ENCODE measurements at regions not wholly inside any gene's neighbourhood (a gene's known extent, or its start where the extent isn't known, plus 50 kb on each side); places are given as distances from the start of the nearest gene placed in this dataset.

GRCh38 chr2:12579018-12579417, 137.7 kb upstream of the TRIB2 start:
- Mint-ChIP-seq H3K9me3 (no peaks in the 10 kb centered on the region), H3K4me1 (ENCODE audit: low read depth) (no peaks in the 10 kb centered on the region), H3K36me3 (no peaks in the 10 kb centered on the region), H3K27me3 (no peaks in the 10 kb centered on the region), H3K4me3 (no peak overlapping the region), H3K27ac (no peak overlapping the region)
- intact Hi-C loops (cut with micrococcal nuclease): no loop called here
- ChIA-PET POLR2A (no interaction called here), CTCF (interaction anchor here (0.6 kb wide), 1 partner anchor 14 kb away, joined by 3 read pairs; no protein-coding TSS in a partner anchor)
- no peak for DNase-seq

GRCh38 chr2:12584338-12584737, 132.4 kb upstream of the TRIB2 start:
- intact Hi-C loops (cut with micrococcal nuclease): no loop called here
- H3K4me3 Mint-ChIP-seq: no peak overlapping the region
- H3K9me3 Mint-ChIP-seq: no peaks in the 10 kb centered on the region
- H3K4me1 Mint-ChIP-seq (ENCODE audit: low read depth): peaks cover 16% of the 10 kb centered on the region
- ChIA-PET POLR2A (no interaction called here), CTCF (no interaction called here)
- no peaks in the 10 kb centered on the region for H3K36me3 Mint-ChIP-seq
- no peaks in the 10 kb centered on the region for H3K27me3 Mint-ChIP-seq
- no peak for DNase-seq
- H3K27ac Mint-ChIP-seq: no peak overlapping the region

- Mint-ChIP-seq H3K4me3 (no peak overlapping the region), H3K36me3 (no peaks in the 10 kb centered on the region), H3K27ac (no peak overlapping the region), H3K9me3 (no peaks in the 10 kb centered on the region), H3K4me1 (ENCODE audit: low read depth) (peaks cover 22% of the 10 kb centered on the region), H3K27me3 (no peaks in the 10 kb centered on the region)
- DNase-seq: no peak
- intact Hi-C loops (cut with micrococcal nuclease): no loop called here
- CTCF ChIA-PET: interaction anchor here (0.9 to 1.0 kb wide), 2 partner anchors 129 to 345 kb away, joined by 3 read pairs; no protein-coding TSS in a partner anchor
- POLR2A ChIA-PET: interaction anchor here (0.5 kb wide), 1 partner anchor 38 kb away, joined by 3 read pairs; no protein-coding TSS in a partner anchor
Observed at GRCh38 chr2:12585784-12586183, 131.0 kb upstream of the TRIB2 start.

GRCh38 chr2:12587228-12587627, 129.5 kb upstream of the TRIB2 start:
- no peak for DNase-seq
- CTCF ChIA-PET: no interaction called here
- intact Hi-C loops (cut with micrococcal nuclease): no loop called here

GRCh38 chr2:12587729-12588522, 128.8 kb upstream of the TRIB2 start:
- Mint-ChIP-seq H3K27ac (no peak overlapping the region), H3K36me3 (no peaks in the 10 kb centered on the region), H3K4me3 (no peak overlapping the region), H3K27me3 (no peaks in the 10 kb centered on the region), H3K9me3 (no peaks in the 10 kb centered on the region), H3K4me1 (ENCODE audit: low read depth) (peaks cover 22% of the 10 kb centered on the region)
- ChIA-PET POLR2A (no interaction called here), CTCF (no interaction called here)
- intact Hi-C loops (cut with micrococcal nuclease): no loop called here
- DNase-seq: no peak

More at GRCh38 chr2:12587228-12587627, 129.5 kb upstream of the TRIB2 start:
- H3K27ac Mint-ChIP-seq: no peak overlapping the region
- no peak overlapping the region for H3K4me3 Mint-ChIP-seq
- H3K9me3 Mint-ChIP-seq: no peaks in the 10 kb centered on the region
- no peaks in the 10 kb centered on the region for H3K27me3 Mint-ChIP-seq
- no peaks in the 10 kb centered on the region for H3K36me3 Mint-ChIP-seq
- H3K4me1 Mint-ChIP-seq (ENCODE audit: low read depth): peaks cover 22% of the 10 kb centered on the region
- POLR2A ChIA-PET: no interaction called here

- Mint-ChIP-seq H3K4me1 (ENCODE audit: low read depth) (peaks cover 22% of the 10 kb centered on the region), H3K9me3 (no peaks in the 10 kb centered on the region), H3K27me3 (no peaks in the 10 kb centered on the region), H3K36me3 (no peaks in the 10 kb centered on the region), H3K27ac (no peak overlapping the region), H3K4me3 (no peak overlapping the region)
- POLR2A ChIA-PET: no interaction called here
- CTCF ChIA-PET: no interaction called here
- no peak for DNase-seq
- intact Hi-C loops (cut with micrococcal nuclease): no loop called here
Observed at GRCh38 chr2:12588986-12589385, 127.8 kb upstream of the TRIB2 start.

- H3K4me1 Mint-ChIP-seq (ENCODE audit: low read depth): peaks cover 22% of the 10 kb centered on the region
- ChIA-PET POLR2A (no interaction called here), CTCF (no interaction called here)
- no peaks in the 10 kb centered on the region for H3K36me3 Mint-ChIP-seq
- DNase-seq: no peak
- no peaks in the 10 kb centered on the region for H3K9me3 Mint-ChIP-seq
- H3K4me3 Mint-ChIP-seq: no peak overlapping the region
- no peak overlapping the region for H3K27ac Mint-ChIP-seq
- intact Hi-C loops (cut with micrococcal nuclease): no loop called here
- no peaks in the 10 kb centered on the region for H3K27me3 Mint-ChIP-seq
Observed at GRCh38 chr2:12589802-12590320, 126.9 kb upstream of the TRIB2 start.

- H3K27ac Mint-ChIP-seq: no peak overlapping the region
- peaks cover 22% of the 10 kb centered on the region for H3K4me1 Mint-ChIP-seq (ENCODE audit: low read depth)
- no peak overlapping the region for H3K4me3 Mint-ChIP-seq
- intact Hi-C loops (cut with micrococcal nuclease): no loop called here
- H3K36me3 Mint-ChIP-seq: no peaks in the 10 kb centered on the region
- no peak for DNase-seq
- H3K9me3 Mint-ChIP-seq: no peaks in the 10 kb centered on the region
- POLR2A ChIA-PET: no interaction called here
- no peaks in the 10 kb centered on the region for H3K27me3 Mint-ChIP-seq
- CTCF ChIA-PET: no interaction called here
Observed at GRCh38 chr2:12592296-12592695, 124.4 kb upstream of the TRIB2 start.

- CTCF ChIA-PET: no interaction called here
- no peaks in the 10 kb centered on the region for H3K36me3 Mint-ChIP-seq
Observed at GRCh38 chr2:12594590-12594989, 122.1 kb upstream of the TRIB2 start.

GRCh38 chr2:12596771-12597170, 120.0 kb upstream of the TRIB2 start:
- Mint-ChIP-seq H3K9me3 (no peaks in the 10 kb centered on the region), H3K36me3 (no peaks in the 10 kb centered on the region), H3K27ac (no peak overlapping the region), H3K4me1 (ENCODE audit: low read depth) (no peaks in the 10 kb centered on the region), H3K4me3 (no peak overlapping the region), H3K27me3 (no peaks in the 10 kb centered on the region)
- ChIA-PET POLR2A (no interaction called here), CTCF (no interaction called here)
- intact Hi-C loops (cut with micrococcal nuclease): no loop called here
- DNase-seq: no peak

More at GRCh38 chr2:12594590-12594989, 122.1 kb upstream of the TRIB2 start:
- no peak overlapping the region for H3K4me3 Mint-ChIP-seq
- no peak for DNase-seq
- intact Hi-C loops (cut with micrococcal nuclease): no loop called here
- no peaks in the 10 kb centered on the region for H3K9me3 Mint-ChIP-seq
- H3K27ac Mint-ChIP-seq: no peak overlapping the region
- H3K27me3 Mint-ChIP-seq: no peaks in the 10 kb centered on the region
- POLR2A ChIA-PET: no interaction called here
- peaks cover 4% of the 10 kb centered on the region for H3K4me1 Mint-ChIP-seq (ENCODE audit: low read depth)

GRCh38 chr2:12597610-12598009, 119.1 kb upstream of the TRIB2 start:
- intact Hi-C loops (cut with micrococcal nuclease): no loop called here
- POLR2A ChIA-PET: no interaction called here
- CTCF ChIA-PET: interaction anchor here (0.7 kb wide), 1 partner anchor 51 kb away, joined by 3 read pairs; no protein-coding TSS in a partner anchor
- no peaks in the 10 kb centered on the region for H3K9me3 Mint-ChIP-seq
- H3K4me1 Mint-ChIP-seq (ENCODE audit: low read depth): no peaks in the 10 kb centered on the region
- H3K4me3 Mint-ChIP-seq: no peak overlapping the region
- no peaks in the 10 kb centered on the region for H3K36me3 Mint-ChIP-seq
- no peaks in the 10 kb centered on the region for H3K27me3 Mint-ChIP-seq
- H3K27ac Mint-ChIP-seq: no peak overlapping the region
- no peak for DNase-seq

- no peaks in the 10 kb centered on the region for H3K9me3 Mint-ChIP-seq
- POLR2A ChIA-PET: no interaction called here
Observed at GRCh38 chr2:12602661-12603060, 114.1 kb upstream of the TRIB2 start.

GRCh38 chr2:12603781-12604295, 112.9 kb upstream of the TRIB2 start:
- intact Hi-C loops (cut with micrococcal nuclease): no loop called here
- Mint-ChIP-seq H3K36me3 (no peaks in the 10 kb centered on the region), H3K27me3 (no peaks in the 10 kb centered on the region), H3K9me3 (no peaks in the 10 kb centered on the region), H3K27ac (no peak overlapping the region), H3K4me1 (ENCODE audit: low read depth) (peaks cover 12% of the 10 kb centered on the region), H3K4me3 (no peak overlapping the region)
- POLR2A ChIA-PET: no interaction called here
- DNase-seq: no peak
- CTCF ChIA-PET: no interaction called here

More at GRCh38 chr2:12602661-12603060, 114.1 kb upstream of the TRIB2 start:
- no peak overlapping the region for H3K4me3 Mint-ChIP-seq
- H3K27ac Mint-ChIP-seq: no peak overlapping the region
- CTCF ChIA-PET: no interaction called here
- H3K27me3 Mint-ChIP-seq: no peaks in the 10 kb centered on the region
- H3K4me1 Mint-ChIP-seq (ENCODE audit: low read depth): peaks cover 10% of the 10 kb centered on the region
- DNase-seq: no peak
- intact Hi-C loops (cut with micrococcal nuclease): no loop called here
- no peaks in the 10 kb centered on the region for H3K36me3 Mint-ChIP-seq

Measured in activated CD4-positive, alpha-beta memory T cell treated with anti-CD3 and anti-CD28 coated beads for 36 hours (primary cell).